Uterus (tissue), 2 donors: ENCODE measurements at regions not wholly inside any gene's neighbourhood (a gene's known extent, or its start where the extent isn't known, plus 50 kb on each side); places are given as distances from the start of the nearest gene placed in this dataset.

Source experiments
- CTCF ChIP-seq, 4 experiments: fragments of 200-600 bp in 2 of 4; fragments of 450-650 bp in 2 of 4; sonication (generic) in 2 of 4; IDR thresholded peaks; one replicate each; pipeline ENCODE4 v1.5.1; 2016 to 2019; ENCODE audit warnings: antibody characterized with exemption in 4 of 4, mild to moderate bottlenecking in 2 of 4, moderate library complexity in 1 of 4
- POLR2A ChIP-seq, 2 donors: fragments of 450-650 bp; IDR thresholded peaks; one replicate each; pipeline ENCODE4 v1.6.1; 2016; ENCODE audit warnings: antibody characterized with exemption in 2 of 2, mild to moderate bottlenecking in 1 of 2, moderate library complexity in 1 of 2

- TF ChIP-seq POLR2A (IDR thresholded peaks at IDR 0.05): no peak
- TF ChIP-seq CTCF (IDR thresholded peaks at IDR 0.05): no peak
Measured at GRCh38 chr5:28313953-28314352, 1275.6 kb upstream of the CDH9 start.
